ENCODE measurements at regions not wholly inside any gene's neighbourhood (a gene's known extent, or its start where the extent isn't known, plus 50 kb on each side); places are given as distances from the start of the nearest gene placed in this dataset.
"Not testable (repeated sequence)": the region's sequence is repeated elsewhere in the genome, so short reads cannot be mapped to it uniquely, and the experiment has no call there.

DNA sequence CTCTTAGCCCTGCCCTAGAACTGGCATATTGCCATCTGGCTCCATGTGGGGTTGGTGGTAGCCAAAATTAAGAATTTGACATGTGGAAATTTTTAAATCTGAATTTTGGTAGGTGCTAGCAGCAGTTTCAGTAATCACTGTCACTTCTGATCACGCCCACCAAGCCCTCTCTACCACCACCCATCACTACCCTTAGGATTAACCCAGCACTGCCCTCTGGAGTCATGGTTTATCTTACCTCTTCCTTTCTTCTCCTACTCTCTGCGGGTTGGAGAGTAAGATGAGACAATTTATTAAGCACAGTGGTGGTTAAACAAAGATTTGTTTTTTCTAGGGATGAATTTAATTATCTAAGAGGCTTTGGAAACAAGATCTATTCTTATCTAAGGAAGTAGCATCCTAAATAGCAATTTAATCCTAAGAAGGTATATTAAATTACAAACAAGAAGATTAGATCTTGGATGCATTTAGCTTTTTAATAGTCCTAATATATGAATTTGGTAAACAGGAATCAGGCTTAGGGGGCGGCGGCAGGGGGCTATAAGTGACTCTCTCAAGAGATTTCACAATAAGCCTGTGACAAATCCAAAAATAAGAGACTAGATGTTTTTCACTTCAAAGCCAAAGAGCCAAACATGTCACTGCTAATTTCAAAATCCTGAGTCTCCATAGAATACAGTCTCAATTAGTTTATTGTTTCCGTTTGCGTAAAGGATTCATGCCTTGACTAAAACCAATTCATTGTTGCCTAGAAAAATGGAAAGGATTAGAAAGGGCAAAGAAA, 498.4 kb upstream of the UBE2E2 start:
- no peak overlapping the region for H3K27ac ChIP-seq (ENCODE audit: low read depth, low read length)
- no peak for TF ChIP-seq EZH2phosphoT487 (conservative IDR thresholded peaks at IDR 0.05; ENCODE audit: low read length)
- TF ChIP-seq, protein P1, sequence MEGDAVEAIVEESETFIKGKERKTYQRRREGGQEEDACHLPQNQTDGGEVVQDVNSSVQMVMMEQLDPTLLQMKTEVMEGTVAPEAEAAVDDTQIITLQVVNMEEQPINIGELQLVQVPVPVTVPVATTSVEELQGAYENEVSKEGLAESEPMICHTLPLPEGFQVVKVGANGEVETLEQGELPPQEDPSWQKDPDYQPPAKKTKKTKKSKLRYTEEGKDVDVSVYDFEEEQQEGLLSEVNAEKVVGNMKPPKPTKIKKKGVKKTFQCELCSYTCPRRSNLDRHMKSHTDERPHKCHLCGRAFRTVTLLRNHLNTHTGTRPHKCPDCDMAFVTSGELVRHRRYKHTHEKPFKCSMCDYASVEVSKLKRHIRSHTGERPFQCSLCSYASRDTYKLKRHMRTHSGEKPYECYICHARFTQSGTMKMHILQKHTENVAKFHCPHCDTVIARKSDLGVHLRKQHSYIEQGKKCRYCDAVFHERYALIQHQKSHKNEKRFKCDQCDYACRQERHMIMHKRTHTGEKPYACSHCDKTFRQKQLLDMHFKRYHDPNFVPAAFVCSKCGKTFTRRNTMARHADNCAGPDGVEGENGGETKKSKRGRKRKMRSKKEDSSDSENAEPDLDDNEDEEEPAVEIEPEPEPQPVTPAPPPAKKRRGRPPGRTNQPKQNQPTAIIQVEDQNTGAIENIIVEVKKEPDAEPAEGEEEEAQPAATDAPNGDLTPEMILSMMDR (IDR thresholded peaks at IDR 0.05; ENCODE audit: insufficient read depth, low read length, poor library complexity, severe bottlenecking), result no peak
- H3K79me2 ChIP-seq (ENCODE audit: insufficient read depth, low read length), result no peaks in the 10 kb centered on the region
- H3K4me3 ChIP-seq (ENCODE audit: insufficient read depth, low read length, poor library complexity, severe bottlenecking), result no peak overlapping the region
- H3K36me3 ChIP-seq (ENCODE audit: low read length), result no peaks in the 10 kb centered on the region
- H4K20me1 ChIP-seq (ENCODE audit: low read depth, low read length), result no peaks in the 10 kb centered on the region
- H3K27me3 ChIP-seq (ENCODE audit: low read length), result no peaks in the 10 kb centered on the region
- no peak overlapping the region for H2AFZ ChIP-seq (ENCODE audit: low read depth, low read length, severe bottlenecking)
- no peak overlapping the region for H3K9ac ChIP-seq (ENCODE audit: low read length)
- H3F3A ChIP-seq (ENCODE audit: insufficient read depth), result no peaks in the 10 kb centered on the region
- no peak overlapping the region for H3K4me2 ChIP-seq (ENCODE audit: low read depth, low read length, poor library complexity, severe bottlenecking)
- H3K9me2 ChIP-seq (replicated peaks; ENCODE audit: insufficient read depth, low read length), result no peaks in the 10 kb centered on the region
- no peaks in the 10 kb centered on the region for H3K9me3 ChIP-seq (ENCODE audit: insufficient read depth, low read length)

DNA sequence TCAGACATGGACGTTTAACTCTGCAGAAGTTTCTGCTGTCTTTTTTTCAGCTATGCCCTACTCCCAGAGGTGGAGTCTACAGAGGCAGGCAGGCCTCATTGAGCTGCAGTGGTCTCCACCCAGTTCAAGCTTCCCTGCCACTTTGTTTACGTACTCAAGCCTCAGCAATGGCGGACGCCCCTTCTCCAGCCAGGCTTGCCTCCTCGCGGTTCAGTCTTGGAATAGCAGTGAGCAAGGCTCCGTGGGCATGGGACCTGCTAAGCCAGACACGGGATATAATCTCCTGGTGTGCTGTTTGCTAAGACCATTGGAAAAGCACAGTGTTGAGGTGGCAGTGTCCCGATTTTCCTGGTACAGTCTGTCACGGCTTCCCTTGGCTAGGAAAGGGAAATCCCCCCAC, 496.2 kb upstream of the UBE2E2 start:
- H3K9me3 ChIP-seq (ENCODE audit: insufficient read depth, low read length); H3K27me3 ChIP-seq (ENCODE audit: low read length); H2AFZ ChIP-seq (ENCODE audit: low read depth, low read length, severe bottlenecking); H3K9me2 ChIP-seq (replicated peaks; ENCODE audit: insufficient read depth, low read length); H3K4me2 ChIP-seq (ENCODE audit: low read depth, low read length, poor library complexity, severe bottlenecking); H3K4me3 ChIP-seq (ENCODE audit: insufficient read depth, low read length, poor library complexity, severe bottlenecking); H3F3A ChIP-seq (ENCODE audit: insufficient read depth); H3K9ac ChIP-seq (ENCODE audit: low read length); H3K79me2 ChIP-seq (ENCODE audit: insufficient read depth, low read length); H3K27ac ChIP-seq (ENCODE audit: low read depth, low read length); H3K36me3 ChIP-seq (ENCODE audit: low read length); H4K20me1 ChIP-seq (ENCODE audit: low read depth, low read length): not testable (repeated sequence)

DNA sequence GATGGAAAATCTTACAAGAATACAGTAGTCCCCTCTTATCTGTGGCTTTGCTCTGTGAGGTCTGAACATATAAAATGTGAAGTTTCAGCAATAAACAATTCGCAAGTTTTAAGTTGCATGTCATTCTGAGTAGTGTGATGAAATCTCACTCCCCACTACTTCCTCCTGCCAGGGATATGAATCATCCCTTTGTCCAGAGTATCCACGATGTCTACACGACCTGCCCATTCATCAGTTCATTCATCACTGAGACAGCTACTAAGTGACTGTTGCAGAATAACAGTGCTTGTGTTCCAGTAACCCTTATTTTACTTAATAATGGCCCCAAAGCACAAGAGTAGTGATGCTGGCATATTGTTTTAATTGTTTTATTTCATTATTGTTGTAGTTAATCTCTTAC, 489.2 kb upstream of the UBE2E2 start:
- Histone ChIP-seq H3K27ac (ENCODE audit: low read depth, low read length) (no peak overlapping the region), H3F3A (ENCODE audit: insufficient read depth) (no peaks in the 10 kb centered on the region), H3K36me3 (ENCODE audit: low read length) (no peaks in the 10 kb centered on the region), H3K9me2 (replicated peaks; ENCODE audit: insufficient read depth, low read length) (no peaks in the 10 kb centered on the region), H3K79me2 (ENCODE audit: insufficient read depth, low read length) (no peaks in the 10 kb centered on the region), H4K20me1 (ENCODE audit: low read depth, low read length) (no peaks in the 10 kb centered on the region), H3K4me3 (ENCODE audit: insufficient read depth, low read length, poor library complexity, severe bottlenecking) (no peak overlapping the region), H3K4me2 (ENCODE audit: low read depth, low read length, poor library complexity, severe bottlenecking) (no peak overlapping the region), H3K27me3 (ENCODE audit: low read length) (no peaks in the 10 kb centered on the region), H2AFZ (ENCODE audit: low read depth, low read length, severe bottlenecking) (no peak overlapping the region), H3K9me3 (ENCODE audit: insufficient read depth, low read length) (no peaks in the 10 kb centered on the region), H3K9ac (ENCODE audit: low read length) (no peak overlapping the region)
- no peak for TF ChIP-seq EZH2phosphoT487 (conservative IDR thresholded peaks at IDR 0.05; ENCODE audit: low read length)

DNA sequence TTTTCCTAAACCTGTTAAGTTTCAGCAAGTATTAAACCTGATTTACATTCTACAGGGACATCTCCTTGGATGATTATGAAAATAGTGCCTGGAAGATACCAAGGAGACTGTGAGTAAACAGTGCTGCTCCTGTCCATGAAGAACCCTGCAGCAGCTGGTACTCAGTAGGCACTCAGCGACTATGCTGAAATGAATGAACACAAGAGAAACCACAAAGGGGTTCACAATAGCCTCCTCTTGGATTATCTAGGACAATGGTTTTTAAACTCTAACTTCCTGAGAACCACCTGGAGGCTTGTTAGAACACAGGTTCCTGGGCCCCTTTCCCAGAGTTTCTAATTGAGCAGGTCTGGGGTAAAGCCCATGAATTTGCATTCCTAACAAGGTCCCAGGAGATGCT, 488.4 kb upstream of the UBE2E2 start:
- H3K27ac ChIP-seq (ENCODE audit: low read depth, low read length), result no peak overlapping the region
- no peaks in the 10 kb centered on the region for H3K79me2 ChIP-seq (ENCODE audit: insufficient read depth, low read length)
- H3K9me3 ChIP-seq (ENCODE audit: insufficient read depth, low read length), result no peaks in the 10 kb centered on the region
- H3K4me2 ChIP-seq (ENCODE audit: low read depth, low read length, poor library complexity, severe bottlenecking), result no peak overlapping the region
- H3K4me3 ChIP-seq (ENCODE audit: insufficient read depth, low read length, poor library complexity, severe bottlenecking), result no peak overlapping the region
- H4K20me1 ChIP-seq (ENCODE audit: low read depth, low read length), result no peaks in the 10 kb centered on the region
- H3K9ac ChIP-seq (ENCODE audit: low read length), result no peak overlapping the region
- H3K36me3 ChIP-seq (ENCODE audit: low read length), result no peaks in the 10 kb centered on the region
- H3K9me2 ChIP-seq (replicated peaks; ENCODE audit: insufficient read depth, low read length), result no peaks in the 10 kb centered on the region
- no peak overlapping the region for H2AFZ ChIP-seq (ENCODE audit: low read depth, low read length, severe bottlenecking)
- TF ChIP-seq EZH2phosphoT487 (conservative IDR thresholded peaks at IDR 0.05; ENCODE audit: low read length), result no peak
- TF ChIP-seq, protein P1 (IDR thresholded peaks at IDR 0.05; ENCODE audit: insufficient read depth, low read length, poor library complexity, severe bottlenecking), result no peak
- H3F3A ChIP-seq (ENCODE audit: insufficient read depth), result no peaks in the 10 kb centered on the region
- no peaks in the 10 kb centered on the region for H3K27me3 ChIP-seq (ENCODE audit: low read length)
